GM21576 (cell line): ENCODE measurements at regions not wholly inside any gene's neighbourhood (a gene's known extent, or its start where the extent isn't known, plus 50 kb on each side); places are given as distances from the start of the nearest gene placed in this dataset.
"Not testable (repeated sequence)": the region's sequence is repeated elsewhere in the genome, so short reads cannot be mapped to it uniquely, and the experiment has no call there.

Experiments
- ATAC-seq: cut with Tn5 transposase; IDR thresholded peaks from one replicate; pipeline ENCODE4 v1.9.1; 2021; ENCODE audit warnings: mild to moderate bottlenecking, moderate library complexity; ENCODE audit not compliant: unreplicated experiment

GRCh38 chr9:86507212-86507630, 153.0 kb upstream of the TUT7 start:
- no peak for ATAC-seq

GRCh38 chr9:86503942-86504341, 149.7 kb upstream of the TUT7 start:
- ATAC-seq: no peak

- no peak for ATAC-seq
Observed at GRCh38 chr9:86503314-86503713, 149.1 kb upstream of the TUT7 start.

- ATAC-seq: no peak
Observed at GRCh38 chr9:86500667-86501435, 146.6 kb upstream of the TUT7 start.

- ATAC-seq: no peak
Observed at GRCh38 chr9:86500031-86500430, 145.8 kb upstream of the TUT7 start.

GRCh38 chr9:86494644-86495111, 140.5 kb upstream of the TUT7 start:
- no peak for ATAC-seq

GRCh38 chr9:86491468-86492266, 137.5 kb upstream of the TUT7 start:
- ATAC-seq: no peak

- ATAC-seq: no peak
Observed at GRCh38 chr9:86488794-86489193, 134.6 kb upstream of the TUT7 start.

- ATAC-seq: no peak
Observed at GRCh38 chr9:86488345-86488744, 134.1 kb upstream of the TUT7 start.

- no peak for ATAC-seq
Observed at GRCh38 chr9:86487838-86488233, 133.6 kb upstream of the TUT7 start.

- ATAC-seq: no peak
Observed at GRCh38 chr9:86486891-86487837, 133.0 kb upstream of the TUT7 start.

- ATAC-seq: peak; percentile 58
Observed at GRCh38 chr9:86485359-86485758, 131.1 kb upstream of the TUT7 start.

- ATAC-seq: no peak
Observed at GRCh38 chr9:86483496-86483895, 129.3 kb upstream of the TUT7 start.

- no peak for ATAC-seq
Observed at GRCh38 chr9:86481466-86481865, 127.3 kb upstream of the TUT7 start.

GRCh38 chr9:86475255-86475654, 121.0 kb upstream of the TUT7 start:
- ATAC-seq: not testable (repeated sequence)

- no peak for ATAC-seq
Observed at GRCh38 chr9:86471171-86471815, 117.1 kb upstream of the TUT7 start.

- ATAC-seq: no peak
Observed at GRCh38 chr9:86470326-86470725, 116.1 kb upstream of the TUT7 start.

- ATAC-seq: no peak
Observed at GRCh38 chr9:86469476-86470250, 115.5 kb upstream of the TUT7 start.

- ATAC-seq: no peak
Observed at GRCh38 chr9:86464242-86464641, 110.0 kb upstream of the TUT7 start.
